Uterus (tissue), 3 donors: ENCODE measurements at regions not wholly inside any gene's neighbourhood (a gene's known extent, or its start where the extent isn't known, plus 50 kb on each side); places are given as distances from the start of the nearest gene placed in this dataset.

ENCODE experiments used
- DNase-seq, 2 donors: peaks; one replicate each; pipeline ENCODE4 v3.0.0-alpha.2; 2019 to 2020
- H3K27ac ChIP-seq, 2 donors: fragments of 200-600 bp; sonication (generic); 1 replicate in 1 of 2; 2 replicates in 1 of 2; pipeline ENCODE4 v1.5.1; 2016 to 2018
- H3K27me3 ChIP-seq, 2 donors: fragments of 200-600 bp; sonication (generic); one replicate each; pipeline ENCODE4 v1.5.1; 2018 to 2019; ENCODE audit warnings: control low read depth in 1 of 2
- H3K36me3 ChIP-seq, 2 donors: fragments of 200-600 bp; sonication (generic); one replicate each; pipeline ENCODE4 v1.5.1; 2019; ENCODE audit warnings: control low read depth in 1 of 2
- H3K4me1 ChIP-seq, 2 donors: fragments of 200-600 bp; sonication (generic); one replicate each; pipeline ENCODE4 v1.5.1; 2018 to 2019; ENCODE audit warnings: control low read depth in 1 of 2
- H3K4me3 ChIP-seq, 2 donors: fragments of 200-600 bp; sonication (generic); 1 replicate in 1 of 2; 2 replicates in 1 of 2; pipeline ENCODE4 v1.5.1; 2018 to 2019; ENCODE audit warnings: mild to moderate bottlenecking in 1 of 2
- H3K9me3 ChIP-seq, 2 donors: fragments of 200-600 bp; sonication (generic); one replicate each; pipeline ENCODE4 v1.5.1; 2019; ENCODE audit warnings: control low read depth in 1 of 2
- CTCF ChIP-seq, 4 experiments: fragments of 200-600 bp in 2 of 4; fragments of 450-650 bp in 2 of 4; sonication (generic) in 2 of 4; IDR thresholded peaks; one replicate each; pipeline ENCODE4 v1.5.1; 2016 to 2019; ENCODE audit warnings: antibody characterized with exemption in 4 of 4, mild to moderate bottlenecking in 2 of 4, moderate library complexity in 1 of 4
- POLR2A ChIP-seq, 2 donors: fragments of 450-650 bp; IDR thresholded peaks; one replicate each; pipeline ENCODE4 v1.6.1; 2016; ENCODE audit warnings: antibody characterized with exemption in 2 of 2, mild to moderate bottlenecking in 1 of 2, moderate library complexity in 1 of 2
- intact Hi-C: fragments of 100-400 bp; cut with DNase I; formaldehyde crosslinking; loops from one replicate; pipeline ENCODE4 v1.15.1; 2023; ENCODE audit warnings: low total_unique reads
- donor health status: DM: yes; HTN: yes; CAD: no.

- Histone ChIP-seq H3K4me3 (no peak overlapping the region), H3K36me3 (no peaks in the 10 kb centered on the region), H3K27ac (no peak overlapping the region), H3K4me1 (no peaks in the 10 kb centered on the region), H3K27me3 (no peaks in the 10 kb centered on the region), H3K9me3 (no peaks in the 10 kb centered on the region)
- TF ChIP-seq POLR2A (IDR thresholded peaks at IDR 0.05) (no peak), CTCF (IDR thresholded peaks at IDR 0.05) (no peak)
- intact Hi-C loops, result no loop called here
- no peak for DNase-seq
These were observed 640.1 kb upstream of the AADAT start for GRCh38 chr4:170729897-170730296.

- H3K9me3 ChIP-seq, result no peaks in the 10 kb centered on the region
- H3K27ac ChIP-seq, result no peak overlapping the region
- no peaks in the 10 kb centered on the region for H3K36me3 ChIP-seq
- intact Hi-C loops, result no loop called here
- no peaks in the 10 kb centered on the region for H3K4me1 ChIP-seq
- H3K4me3 ChIP-seq, result no peak overlapping the region
- no peak for DNase-seq
- TF ChIP-seq POLR2A (IDR thresholded peaks at IDR 0.05), result no peak
- TF ChIP-seq CTCF (IDR thresholded peaks at IDR 0.05), result no peak
- no peaks in the 10 kb centered on the region for H3K27me3 ChIP-seq
These were observed 639.5 kb upstream of the AADAT start for GRCh38 chr4:170729236-170729635.

GRCh38 chr4:170724191-170724590 lies 634.4 kb upstream of the AADAT start:
- intact Hi-C loops, result no loop called here
- no peaks in the 10 kb centered on the region for H3K27me3 ChIP-seq
- no peak overlapping the region for H3K4me3 ChIP-seq
- no peaks in the 10 kb centered on the region for H3K4me1 ChIP-seq
- H3K27ac ChIP-seq, result no peak overlapping the region
- no peak for DNase-seq
- no peaks in the 10 kb centered on the region for H3K9me3 ChIP-seq
- no peaks in the 10 kb centered on the region for H3K36me3 ChIP-seq
- TF ChIP-seq CTCF (IDR thresholded peaks at IDR 0.05), result no peak
- TF ChIP-seq POLR2A (IDR thresholded peaks at IDR 0.05), result no peak

- Histone ChIP-seq H3K9me3 (no peaks in the 10 kb centered on the region), H3K36me3 (no peaks in the 10 kb centered on the region), H3K4me3 (no peak overlapping the region), H3K27ac (no peak overlapping the region), H3K27me3 (no peaks in the 10 kb centered on the region), H3K4me1 (no peaks in the 10 kb centered on the region)
- intact Hi-C loops, result no loop called here
- TF ChIP-seq POLR2A (IDR thresholded peaks at IDR 0.05) (no peak), CTCF (IDR thresholded peaks at IDR 0.05) (no peak)
- DNase-seq, result no peak
These were observed 633.4 kb upstream of the AADAT start for GRCh38 chr4:170723171-170723570.

DNA sequence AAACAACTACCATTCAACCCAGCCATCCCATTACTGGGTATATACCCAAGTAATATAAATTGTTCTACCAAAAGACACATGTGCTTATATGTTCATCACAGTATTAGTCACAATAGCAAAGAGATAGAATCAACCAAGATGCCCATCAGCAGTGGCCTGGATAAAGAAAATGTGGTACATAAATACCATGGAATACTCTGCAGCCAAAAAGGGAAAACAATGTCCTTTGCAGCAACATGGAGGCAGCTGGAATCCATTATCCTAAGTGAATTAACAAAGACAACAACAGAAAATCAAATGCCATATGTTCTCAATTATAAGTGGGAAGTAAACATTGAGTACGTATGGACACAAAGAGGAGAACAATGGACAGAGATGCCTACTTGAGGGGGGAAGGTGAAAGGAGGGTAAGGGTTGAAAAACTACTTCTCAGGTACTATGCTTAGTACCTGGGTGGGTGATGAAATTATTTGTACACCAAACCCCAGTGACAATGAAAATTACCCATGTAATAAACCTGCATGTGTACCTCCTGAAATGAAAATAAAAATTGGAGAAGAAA lies 632.1 kb upstream of the AADAT start:
- Histone ChIP-seq H3K9me3 (no peaks in the 10 kb centered on the region), H3K27me3 (no peaks in the 10 kb centered on the region), H3K4me3 (no peak overlapping the region), H3K27ac (no peak overlapping the region), H3K36me3 (no peaks in the 10 kb centered on the region), H3K4me1 (no peaks in the 10 kb centered on the region)
- TF ChIP-seq CTCF (IDR thresholded peaks at IDR 0.05), result no peak
- no peak for TF ChIP-seq POLR2A (IDR thresholded peaks at IDR 0.05)
- no peak for DNase-seq
- intact Hi-C loops, result no loop called here
